22Rv1 (cell line): ENCODE measurements at regions not wholly inside any gene's neighbourhood (a gene's known extent, or its start where the extent isn't known, plus 50 kb on each side); places are given as distances from the start of the nearest gene placed in this dataset.

Experiments used
- H3K27ac ChIP-seq: fragments of 450-650 bp; 2 replicates; pipeline ENCODE4 v1.5.1; 2017
- CTCF ChIP-seq: fragments of 450-650 bp; IDR thresholded peaks from 2 replicates; pipeline ENCODE4 v1.5.1; 2017; ENCODE audit warnings: mild to moderate bottlenecking
- ZFX ChIP-seq: fragments of 450-650 bp; IDR thresholded peaks from 2 replicates; pipeline ENCODE4 v1.6.1; 2017; ENCODE audit warnings: antibody characterized with exemption, borderline replicate concordance

GRCh38 chr3:174697310-174697709 lies 161.8 kb upstream of the NAALADL2 start:
- TF ChIP-seq CTCF = no peak
- no peak for TF ChIP-seq ZFX
- H3K27ac ChIP-seq = no peak overlapping the region

GRCh38 chr3:174700736-174701135 lies 158.4 kb upstream of the NAALADL2 start:
- H3K27ac ChIP-seq = no peak overlapping the region
- TF ChIP-seq CTCF (no peak), ZFX (no peak)

- TF ChIP-seq ZFX = no peak
- no peak for TF ChIP-seq CTCF
- no peak overlapping the region for H3K27ac ChIP-seq
Observed at GRCh38 chr3:174710612-174711011, 148.5 kb upstream of the NAALADL2 start.

GRCh38 chr3:174715386-174715785 lies 143.7 kb upstream of the NAALADL2 start:
- no peak for TF ChIP-seq CTCF
- no peak for TF ChIP-seq ZFX
- H3K27ac ChIP-seq = no peak overlapping the region

- TF ChIP-seq CTCF = no peak
- TF ChIP-seq ZFX = no peak
- H3K27ac ChIP-seq = no peak overlapping the region
Observed at GRCh38 chr3:174716956-174717505, 142.1 kb upstream of the NAALADL2 start.

GRCh38 chr3:174720717-174721116 lies 138.4 kb upstream of the NAALADL2 start:
- H3K27ac ChIP-seq = no peak overlapping the region
- no peak for TF ChIP-seq CTCF
- no peak for TF ChIP-seq ZFX

- TF ChIP-seq CTCF (no peak), ZFX (no peak)
- no peak overlapping the region for H3K27ac ChIP-seq
Observed at GRCh38 chr3:174725303-174725702, 133.8 kb upstream of the NAALADL2 start.
